CD4-positive, alpha-beta T cell (primary cell): ENCODE measurements at regions not wholly inside any gene's neighbourhood (a gene's known extent, or its start where the extent isn't known, plus 50 kb on each side); places are given as distances from the start of the nearest gene placed in this dataset.

Experiments
- ATAC-seq: fragments of 200-7000 bp; cut with Tn5 transposase; one replicate; pipeline ENCODE4 v1.10.0; 2022; ENCODE audit warnings: mild to moderate bottlenecking; ENCODE audit not compliant: poor library complexity
- CTCF ChIA-PET: fragments of 350-600 bp; sonication (Branson Sonifier 250); formaldehyde crosslinking; loops from one replicate; lab custom pipeline; 2021; ENCODE audit warnings: antibody characterized with exemption, inconsistent platforms; lab: Charles Lee
- POLR2A ChIA-PET: fragments of 350-600 bp; sonication (Branson Sonifier 250); formaldehyde crosslinking; loops from one replicate; lab custom pipeline; 2021; ENCODE audit warnings: antibody characterized with exemption, inconsistent platforms; lab: Charles Lee
- DNase-seq, 14 experiments: peaks; one replicate each; pipeline ENCODE4 v3.0.0-alpha.2; 2013 to 2020; ENCODE audit warnings: mixed read lengths in 2 of 14
- H3K27ac ChIP-seq, 2 donors: one replicate each; pipeline versions ENCODE4 v1.5.1 to v1.7.0; 2013; ENCODE audit warnings: low read length in 2 of 2, low read depth in 1 of 2, mild to moderate bottlenecking in 1 of 2
- H3K27me3 ChIP-seq, 2 experiments: 1 replicate in 1 of 2; 2 replicates in 1 of 2; pipeline versions ENCODE4 v1.6.1 to v1.7.0; 2013; ENCODE audit warnings: low read length in 2 of 2, control low read depth in 1 of 2, mild to moderate bottlenecking in 1 of 2, moderate library complexity in 1 of 2; ENCODE audit not compliant: insufficient read depth in 2 of 2, control insufficient read depth in 1 of 2
- H3K36me3 ChIP-seq: one replicate; pipeline ENCODE4 v1.6.1; 2013; ENCODE audit warnings: low read length, control low read depth; ENCODE audit not compliant: insufficient read depth
- H3K4me1 ChIP-seq: one replicate; pipeline ENCODE4 v1.6.1; 2013; ENCODE audit warnings: low read length, control low read depth; ENCODE audit not compliant: insufficient read depth
- H3K4me3 ChIP-seq: one replicate; pipeline ENCODE4 v1.5.1; 2013; ENCODE audit warnings: mild to moderate bottlenecking, low read length, moderate library complexity
- H3K9me3 ChIP-seq, 2 experiments: 1 replicate in 1 of 2; 2 replicates in 1 of 2; pipeline versions ENCODE4 v1.6.1 to v1.7.0; 2013; ENCODE audit warnings: low read length in 2 of 2, mild to moderate bottlenecking in 2 of 2, control low read depth in 1 of 2, moderate library complexity in 1 of 2; ENCODE audit not compliant: control insufficient read depth in 1 of 2, insufficient read depth in 1 of 2
- H3K27ac Mint-ChIP-seq: one replicate; pipeline ENCODE4 v1.8.0; 2020; ENCODE audit warnings: mixed read lengths
- H3K27me3 Mint-ChIP-seq: one replicate; pipeline ENCODE4 v1.8.0; 2021; ENCODE audit warnings: mixed read lengths
- H3K36me3 Mint-ChIP-seq: one replicate; pipeline ENCODE4 v1.8.0; 2021; ENCODE audit warnings: low read depth, mixed read lengths
- H3K4me1 Mint-ChIP-seq: one replicate; pipeline ENCODE4 v1.8.0; 2021; ENCODE audit warnings: low read depth, mixed read lengths
- H3K4me3 Mint-ChIP-seq: one replicate; pipeline ENCODE4 v1.8.0; 2020; ENCODE audit warnings: mild to moderate bottlenecking, mixed read lengths
- H3K9me3 Mint-ChIP-seq: one replicate; pipeline ENCODE4 v1.8.0; 2020; ENCODE audit warnings: mixed read lengths
- intact Hi-C, 2 experiments: fragments of 100-400 bp; cut with DNase I in 1 of 2; cut with micrococcal nuclease in 1 of 2; formaldehyde crosslinking; loops; one replicate each; pipeline versions ENCODE4 v1.15.1 to v1.9.0; 2023 to 2025; cut with DNase I, micrococcal nuclease
- TF ChIP-seq, protein P1 (sequence below): fragments of 200-600 bp; IDR thresholded peaks from one replicate; pipeline ENCODE4 v1.8.0; 2022; ENCODE audit warnings: antibody characterized with exemption, mild to moderate bottlenecking

GRCh38 chr9:118938581-118938980 lies 430.7 kb downstream of the BRINP1 start:
- H3K27me3 ChIP-seq: no peaks in the 10 kb centered on the region
- peaks cover 3 to 4% of the 10 kb centered on the region in 2 experiments for H3K9me3 ChIP-seq
- Mint-ChIP-seq H3K4me3 (no peak overlapping the region), H3K4me1 (no peaks in the 10 kb centered on the region), H3K27ac (no peak overlapping the region), H3K36me3 (no peaks in the 10 kb centered on the region), H3K9me3 (peaks cover 5% of the 10 kb centered on the region), H3K27me3 (no peaks in the 10 kb centered on the region)
- no peak overlapping the region for H3K4me3 ChIP-seq
- no peak overlapping the region for H3K27ac ChIP-seq
- TF ChIP-seq, protein P1, sequence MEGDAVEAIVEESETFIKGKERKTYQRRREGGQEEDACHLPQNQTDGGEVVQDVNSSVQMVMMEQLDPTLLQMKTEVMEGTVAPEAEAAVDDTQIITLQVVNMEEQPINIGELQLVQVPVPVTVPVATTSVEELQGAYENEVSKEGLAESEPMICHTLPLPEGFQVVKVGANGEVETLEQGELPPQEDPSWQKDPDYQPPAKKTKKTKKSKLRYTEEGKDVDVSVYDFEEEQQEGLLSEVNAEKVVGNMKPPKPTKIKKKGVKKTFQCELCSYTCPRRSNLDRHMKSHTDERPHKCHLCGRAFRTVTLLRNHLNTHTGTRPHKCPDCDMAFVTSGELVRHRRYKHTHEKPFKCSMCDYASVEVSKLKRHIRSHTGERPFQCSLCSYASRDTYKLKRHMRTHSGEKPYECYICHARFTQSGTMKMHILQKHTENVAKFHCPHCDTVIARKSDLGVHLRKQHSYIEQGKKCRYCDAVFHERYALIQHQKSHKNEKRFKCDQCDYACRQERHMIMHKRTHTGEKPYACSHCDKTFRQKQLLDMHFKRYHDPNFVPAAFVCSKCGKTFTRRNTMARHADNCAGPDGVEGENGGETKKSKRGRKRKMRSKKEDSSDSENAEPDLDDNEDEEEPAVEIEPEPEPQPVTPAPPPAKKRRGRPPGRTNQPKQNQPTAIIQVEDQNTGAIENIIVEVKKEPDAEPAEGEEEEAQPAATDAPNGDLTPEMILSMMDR: no peak
- no peaks in the 10 kb centered on the region for H3K36me3 ChIP-seq
- intact Hi-C loops: no loop called here
- DNase-seq: no peak
- no peak for ATAC-seq
- CTCF ChIA-PET: no interaction called here
- POLR2A ChIA-PET: no interaction called here
- no peaks in the 10 kb centered on the region for H3K4me1 ChIP-seq

DNA sequence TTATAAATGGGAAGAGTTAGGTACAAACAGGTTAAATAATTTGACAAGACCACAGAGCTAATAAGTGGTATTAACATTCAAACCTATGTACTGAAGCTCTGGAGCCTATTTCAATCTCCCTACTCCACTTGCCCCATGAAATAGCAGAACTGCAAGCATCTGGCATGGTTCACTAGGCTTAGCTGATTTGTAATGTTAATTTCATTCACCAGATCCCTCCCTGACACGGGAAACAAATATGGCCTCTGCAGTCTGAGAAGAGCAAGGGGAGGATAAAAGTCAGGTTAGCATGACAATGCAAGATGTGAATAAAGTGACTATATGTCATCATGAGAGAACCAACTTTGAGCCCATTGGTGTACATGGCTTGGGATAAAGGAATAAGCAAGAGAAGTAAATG lies 428.8 kb downstream of the BRINP1 start:
- no peaks in the 10 kb centered on the region for H3K36me3 ChIP-seq
- TF ChIP-seq, protein P1: no peak
- H3K27me3 ChIP-seq: no peaks in the 10 kb centered on the region
- H3K9me3 Mint-ChIP-seq: peaks cover 5% of the 10 kb centered on the region
- H3K27me3 Mint-ChIP-seq: no peaks in the 10 kb centered on the region
- no peak overlapping the region for H3K27ac Mint-ChIP-seq
- ChIA-PET CTCF (no interaction called here), POLR2A (no interaction called here)
- no peaks in the 10 kb centered on the region for H3K4me1 ChIP-seq
- H3K9me3 ChIP-seq: peaks cover 3 to 4% of the 10 kb centered on the region in 2 experiments
- no peak for DNase-seq
- H3K36me3 Mint-ChIP-seq: no peaks in the 10 kb centered on the region
- H3K4me3 ChIP-seq: no peak overlapping the region
- intact Hi-C loops: no loop called here
- no peak overlapping the region for H3K27ac ChIP-seq
- H3K4me3 Mint-ChIP-seq: no peak overlapping the region
- no peak for ATAC-seq
- H3K4me1 Mint-ChIP-seq: no peaks in the 10 kb centered on the region

DNA sequence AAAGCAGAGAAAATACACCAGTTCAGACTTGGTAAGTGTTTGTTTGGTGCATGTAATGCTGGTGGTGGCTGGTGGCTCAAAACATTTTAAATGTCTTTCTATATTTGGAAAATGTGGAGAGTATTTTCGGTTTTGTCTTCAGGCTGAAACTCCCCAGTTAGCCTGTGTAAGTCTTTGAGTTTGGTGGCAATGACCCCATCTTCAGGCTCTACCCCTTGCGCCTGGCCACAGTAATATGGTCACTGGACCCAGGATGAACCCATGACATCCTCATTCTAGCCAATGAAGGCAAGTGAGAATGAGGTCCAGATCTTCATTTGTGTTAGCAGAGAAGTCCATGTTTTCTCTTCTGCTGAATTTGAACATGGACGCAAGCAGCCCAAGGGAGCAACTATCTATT lies 422.6 kb downstream of the BRINP1 start:
- no peak for ATAC-seq
- POLR2A ChIA-PET: no interaction called here

More for the DNA sequence above, 422.6 kb downstream of the BRINP1 start:
- DNase-seq: no peak
- intact Hi-C loops: no loop called here
- no peaks in the 10 kb centered on the region for H3K4me1 Mint-ChIP-seq
- no peaks in the 10 kb centered on the region for H3K36me3 Mint-ChIP-seq
- Histone ChIP-seq H3K4me3 (no peak overlapping the region), H3K27ac (no peak overlapping the region), H3K27me3 (no peaks in the 10 kb centered on the region), H3K9me3 (peaks cover 0 to 4% of the 10 kb centered on the region in 2 experiments), H3K36me3 (no peaks in the 10 kb centered on the region), H3K4me1 (no peaks in the 10 kb centered on the region)
- TF ChIP-seq, protein P1: no peak
- CTCF ChIA-PET: no interaction called here
- no peaks in the 10 kb centered on the region for H3K27me3 Mint-ChIP-seq
- no peak overlapping the region for H3K4me3 Mint-ChIP-seq
- no peak overlapping the region for H3K27ac Mint-ChIP-seq
- no peaks in the 10 kb centered on the region for H3K9me3 Mint-ChIP-seq
